PC-9 (cell line): ENCODE measurements at regions not wholly inside any gene's neighbourhood (a gene's known extent, or its start where the extent isn't known, plus 50 kb on each side); places are given as distances from the start of the nearest gene placed in this dataset.

ENCODE experiments used
- CTCF ChIP-seq: fragments of 200-600 bp; sonication (generic); conservative IDR thresholded peaks from 2 replicates; pipeline ENCODE4 v1.6.1; 2017; ENCODE audit warnings: mixed run types, antibody characterized with exemption, mild to moderate bottlenecking, moderate library complexity
- EZH2 ChIP-seq: fragments of 200-600 bp; sonication (generic); IDR thresholded peaks from 2 replicates; pipeline ENCODE4 v1.8.0; 2017; ENCODE audit warnings: antibody characterized with exemption, low read depth

- TF ChIP-seq CTCF (no peak), EZH2 (no peak)
Measured at GRCh38 chr3:161599697-161600096, 103.1 kb downstream of the OTOL1 start.
